WTC11 (cell line): ENCODE measurements at regions not wholly inside any gene's neighbourhood (a gene's known extent, or its start where the extent isn't known, plus 50 kb on each side); places are given as distances from the start of the nearest gene placed in this dataset.

Experiments used
- ATAC-seq: fragments of 200-7000 bp; cut with Tn5 transposase; 2 replicates; pipeline ENCODE4 v1.10.0; 2021; ENCODE audit warnings: mild to moderate bottlenecking, moderate library complexity
- CTCF ChIA-PET: fragments of 300-600 bp; sonication (Branson Sonifier 250); formaldehyde crosslinking; loops from one replicate; lab custom pipeline; 2021; ENCODE audit warnings: antibody characterized with exemption; lab: Charles Lee
- POLR2A ChIA-PET: fragments of 350-600 bp; sonication (Branson Sonifier 250); formaldehyde crosslinking; loops from one replicate; lab custom pipeline; 2021; ENCODE audit warnings: antibody characterized with exemption; lab: Charles Lee
- DNase-seq: peaks from one replicate; pipeline ENCODE4 v3.0.0; 2021; ENCODE audit warnings: low spot score
- H3K27ac Mint-ChIP-seq: 2 replicates; pipeline ENCODE4 v1.8.0; 2021; ENCODE audit warnings: mixed read lengths
- H3K27me3 Mint-ChIP-seq: 2 replicates; pipeline ENCODE4 v1.8.0; 2021; ENCODE audit warnings: low read depth, mild to moderate bottlenecking, moderate library complexity, mixed read lengths
- H3K36me3 Mint-ChIP-seq: 2 replicates; pipeline ENCODE4 v1.8.0; 2021; ENCODE audit warnings: mixed read lengths
- H3K4me1 Mint-ChIP-seq: 2 replicates; pipeline ENCODE4 v1.8.0; 2022; ENCODE audit warnings: mixed read lengths
- H3K4me3 Mint-ChIP-seq: 2 replicates; pipeline ENCODE4 v1.8.0; 2021; ENCODE audit warnings: mild to moderate bottlenecking, moderate library complexity, mixed read lengths
- H3K9me3 Mint-ChIP-seq: 2 replicates; pipeline ENCODE4 v1.8.0; 2021; ENCODE audit warnings: mixed read lengths
- ARID4B ChIP-seq: sonication (generic); formaldehyde crosslinking; IDR thresholded peaks from 2 replicates; pipeline ENCODE4 v1.8.0; 2023; ENCODE audit warnings: missing genetic modification reagents, mild to moderate bottlenecking, borderline replicate concordance
- ATF1 ChIP-seq: sonication (generic); formaldehyde crosslinking; IDR thresholded peaks from 2 replicates; pipeline ENCODE4 v1.8.1; 2023; ENCODE audit warnings: mild to moderate bottlenecking, moderate library complexity, missing genetic modification reagents
- CDX4 ChIP-seq: fragments of 250-450 bp; sonication (Bioruptor Pico); IDR thresholded peaks from 2 replicates; pipeline ENCODE4 v1.9.0; 2021; ENCODE audit warnings: moderate library complexity, mild to moderate bottlenecking, inconsistent platforms, borderline replicate concordance
- GRHL2 ChIP-seq: fragments of 250-450 bp; sonication (Bioruptor Pico); IDR thresholded peaks from 2 replicates; pipeline ENCODE4 v1.8.0; 2022; ENCODE audit warnings: mild to moderate bottlenecking, moderate library complexity; ENCODE audit not compliant: insufficient replicate concordance, severe bottlenecking
- HMGA2 ChIP-seq: fragments of 250-450 bp; sonication (Bioruptor Pico); IDR thresholded peaks from 2 replicates; pipeline ENCODE4 v1.4.0; 2021; ENCODE audit warnings: mild to moderate bottlenecking, moderate library complexity
- JAZF1 ChIP-seq: fragments of 250-450 bp; sonication (Bioruptor Pico); IDR thresholded peaks from 2 replicates; pipeline ENCODE4 v1.9.0; 2021; ENCODE audit warnings: moderate library complexity, mild to moderate bottlenecking, inconsistent platforms
- NFATC4 ChIP-seq: fragments of 250-450 bp; sonication (Bioruptor Pico); IDR thresholded peaks from 2 replicates; pipeline ENCODE4 v1.9.0; 2021; ENCODE audit warnings: mild to moderate bottlenecking
- NFE2L1 ChIP-seq: sonication (generic); formaldehyde crosslinking; IDR thresholded peaks from 2 replicates; pipeline ENCODE4 v1.8.1; 2023; ENCODE audit warnings: missing genetic modification reagents
- NR1H2 ChIP-seq: sonication (generic); formaldehyde crosslinking; IDR thresholded peaks from 2 replicates; pipeline ENCODE4 v1.9.0; 2021; ENCODE audit warnings: mild to moderate bottlenecking, moderate library complexity, missing genetic modification reagents
- TEAD4 ChIP-seq: sonication (generic); formaldehyde crosslinking; IDR thresholded peaks from 2 replicates; pipeline ENCODE4 v1.8.0; 2022; ENCODE audit warnings: mild to moderate bottlenecking, missing genetic modification reagents
- ZBTB43 ChIP-seq: sonication (generic); formaldehyde crosslinking; IDR thresholded peaks from 2 replicates; pipeline ENCODE4 v1.8.1; 2023; ENCODE audit warnings: mild to moderate bottlenecking, missing genetic modification reagents
- ZNF423 ChIP-seq: fragments of 250-450 bp; sonication (Bioruptor Pico); IDR thresholded peaks from 2 replicates; pipeline ENCODE4 v2.1.2; 2022; ENCODE audit warnings: mild to moderate bottlenecking, moderate library complexity
- ZNF512 ChIP-seq: sonication (generic); formaldehyde crosslinking; IDR thresholded peaks from 2 replicates; pipeline ENCODE4 v1.8.1; 2022; ENCODE audit warnings: missing genetic modification reagents, borderline replicate concordance

DNA sequence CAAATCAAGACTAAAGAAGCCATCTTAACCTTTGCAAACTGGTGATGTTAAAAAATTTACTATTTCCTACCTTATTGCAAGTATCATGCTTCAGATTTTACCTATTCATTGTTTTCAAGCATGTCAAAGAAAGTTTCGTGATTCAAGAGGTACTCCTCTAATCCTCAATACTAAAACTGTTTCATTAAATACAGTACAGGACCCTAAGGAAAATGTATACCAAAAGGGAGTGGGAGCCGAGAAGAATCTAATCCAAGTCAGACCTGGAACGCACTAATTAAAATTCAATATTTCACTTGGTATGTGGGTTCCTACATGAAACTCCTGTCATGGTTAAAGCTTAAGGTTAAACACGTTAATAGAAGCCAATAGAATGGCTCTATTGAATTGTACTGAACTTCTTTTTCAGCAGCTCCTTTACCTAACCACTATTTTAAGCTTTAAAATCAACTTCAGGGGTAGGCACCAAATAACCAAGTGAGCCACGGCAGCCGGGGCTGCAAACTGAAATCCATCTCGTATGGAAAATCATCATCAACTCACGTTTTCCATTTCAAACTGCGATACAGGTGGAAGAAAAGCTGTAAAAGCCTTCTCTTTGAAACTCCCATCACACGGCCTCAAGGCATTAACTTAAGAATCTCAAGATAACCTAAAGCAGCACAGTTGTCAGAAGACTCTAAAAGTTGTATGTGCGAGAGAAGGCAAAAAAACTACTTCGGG lies 188.8 kb downstream of the ZEB2 start:
- DNase-seq = no peak
- no peak for TF ChIP-seq ZNF423 (CRISPR knock-in tag)
- TF ChIP-seq ARID4B (CRISPR knock-in tag) = no peak
- no peak for TF ChIP-seq JAZF1 (CRISPR knock-in tag)
- no peak for TF ChIP-seq ZBTB43 (CRISPR knock-in tag)
- no peak for TF ChIP-seq GRHL2
- no peak for TF ChIP-seq ZNF512
- no peak for TF ChIP-seq NR1H2 (CRISPR knock-in tag)
- no peak for TF ChIP-seq TEAD4
- TF ChIP-seq NFATC4 = no peak
- no peak for TF ChIP-seq HMGA2 (CRISPR knock-in tag)
- TF ChIP-seq CDX4 (CRISPR knock-in tag) = no peak
- TF ChIP-seq ATF1 (CRISPR knock-in tag) = no peak
- no peak for TF ChIP-seq NFE2L1 (CRISPR knock-in tag)
- no peak for ATAC-seq
- CTCF ChIA-PET = interaction anchor here (1.6 kb wide), 1 partner anchor 118 kb away, joined by 3 read pairs; no protein-coding TSS in a partner anchor
- Mint-ChIP-seq H3K4me1 (peaks cover 44% of the 10 kb centered on the region), H3K4me3 (peak overlapping the region; percentile 86), H3K36me3 (peaks cover 5% of the 10 kb centered on the region; the same call in 1 of the 2 replicates), H3K27ac (peak overlapping the region; percentile 93), H3K27me3 (peaks cover 15% of the 10 kb centered on the region), H3K9me3 (no peaks in the 10 kb centered on the region)
- POLR2A ChIA-PET = no interaction called here

DNA sequence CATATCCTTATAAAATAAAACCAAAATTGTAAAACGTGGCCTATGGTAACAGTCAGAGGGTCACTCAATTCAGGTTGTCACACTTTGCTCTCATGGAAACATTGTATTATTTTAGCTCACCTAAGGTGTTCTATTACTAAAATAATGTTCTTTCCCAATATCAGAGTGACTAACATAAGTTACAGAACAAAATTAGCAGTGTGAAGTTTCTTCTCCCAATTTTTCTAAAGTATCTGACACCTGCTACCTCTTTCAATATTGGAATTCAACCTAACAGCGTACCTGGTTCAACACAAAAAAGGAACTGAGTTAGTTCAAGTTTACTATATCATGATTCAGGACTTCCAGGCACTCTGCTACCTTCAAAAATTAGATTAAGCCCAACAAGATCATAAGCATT lies 190.4 kb downstream of the ZEB2 start:
- ChIA-PET CTCF (interaction anchor here (1.5 to 1.7 kb wide), 2 partner anchors 13 to 167 kb away, joined by 3 to 5 read pairs; no protein-coding TSS in a partner anchor), POLR2A (no interaction called here)
- Mint-ChIP-seq H3K27ac (no peak overlapping the region), H3K27me3 (peaks cover 12% of the 10 kb centered on the region), H3K4me3 (no peak overlapping the region), H3K4me1 (peaks cover 45% of the 10 kb centered on the region), H3K36me3 (peaks cover 5% of the 10 kb centered on the region; the same call in 1 of the 2 replicates), H3K9me3 (no peaks in the 10 kb centered on the region)
- TF ChIP-seq ZBTB43 (CRISPR knock-in tag) = no peak
- DNase-seq (no peak), ATAC-seq (no peak)
